Right lobe of liver (tissue), 6 donors: ENCODE measurements at regions not wholly inside any gene's neighbourhood (a gene's known extent, or its start where the extent isn't known, plus 50 kb on each side); places are given as distances from the start of the nearest gene placed in this dataset.
"Not testable (repeated sequence)": the region's sequence is repeated elsewhere in the genome, so short reads cannot be mapped to it uniquely, and the experiment has no call there.

Experiments used
- ATAC-seq, 4 donors: fragments of 200-7000 bp; cut with Tn5 transposase; one replicate each; pipeline ENCODE4 v1.9.1; 2020; ENCODE audit warnings: mild to moderate bottlenecking in 4 of 4, moderate library complexity in 4 of 4
- DNase-seq, 3 donors: peaks; one replicate each; pipeline ENCODE4 v3.0.0-alpha.2; 2020
- H3K27ac ChIP-seq, 3 donors: fragments of 200-600 bp; one replicate each; pipeline ENCODE4 v1.8.0; 2022
- H3K27me3 ChIP-seq, 2 donors: fragments of 200-600 bp; one replicate each; pipeline ENCODE4 v1.8.0; 2022
- H3K36me3 ChIP-seq, 4 donors: fragments of 200-600 bp; sonication (generic) in 1 of 4; one replicate each; pipeline versions ENCODE4 v1.5.1 to v1.8.0; 2017 to 2022; ENCODE audit warnings: control low read depth in 1 of 4
- H3K4me1 ChIP-seq, 4 donors: fragments of 200-600 bp; sonication (generic) in 1 of 4; one replicate each; pipeline versions ENCODE4 v1.5.1 to v1.8.0; 2017 to 2022; ENCODE audit warnings: control low read depth in 1 of 4
- H3K4me3 ChIP-seq, 3 donors: fragments of 200-600 bp; one replicate each; pipeline ENCODE4 v1.8.0; 2022
- H3K9me3 ChIP-seq, 4 donors: fragments of 200-600 bp; sonication (generic) in 1 of 4; one replicate each; pipeline versions ENCODE4 v1.5.1 to v1.8.0; 2017 to 2022; ENCODE audit warnings: control low read depth in 1 of 4
- WGBS: methylation state at CpG from one replicate; pipeline ENCODE4 v1.1.6; 2018; ENCODE audit warnings: low coverage, low lambda C conversion rate; ENCODE audit not compliant: insufficient coverage; ENCODE audit errors: missing lambda C conversion rate; 5-methylcytosine and 5-hydroxymethylcytosine counted together
- intact Hi-C, 2 donors: fragments of 100-400 bp; cut with DNase I; formaldehyde crosslinking; loops; one replicate each; pipeline versions ENCODE4 v1.11.2 to v1.14.1; 2022
- donor health status: DM: no; HTN: yes; CAD: no.
- donor health status: DM: no; HTN: no; CAD: no.
- donor health status: DM: no; HTN: no; CAD: no.
- donor health status: DM: no; HTN: yes; CAD: no.
- donor health status: DM: no; HTN: yes; CAD: no.

DNA sequence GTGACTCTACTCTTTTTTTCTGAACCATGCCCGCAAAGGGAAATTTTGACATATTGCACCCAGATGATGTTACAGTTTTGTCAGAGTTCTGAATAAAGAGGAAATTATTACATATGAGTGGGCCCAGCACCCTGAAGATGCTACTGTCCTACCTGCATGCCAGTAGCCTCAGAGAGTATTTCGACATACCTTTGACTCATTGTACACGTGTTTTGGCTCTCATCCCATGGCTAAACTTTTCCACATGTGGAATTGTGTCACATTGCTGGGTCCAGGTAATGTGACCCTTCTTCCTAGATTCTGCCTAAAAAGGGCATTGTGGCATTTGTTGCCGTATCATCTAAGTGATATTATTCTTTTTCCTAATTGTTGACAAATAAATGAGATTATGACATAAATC, 175.7 kb upstream of the BPY2 start:
- H3K4me1 ChIP-seq, H3K9me3 ChIP-seq, H3K27ac ChIP-seq, DNase-seq, intact Hi-C loops, H3K36me3 ChIP-seq, H3K4me3 ChIP-seq, H3K27me3 ChIP-seq: not testable (repeated sequence)
- ATAC-seq, result peak in 1 of 4 donors; percentile 83
- WGBS, result no CpG with 5 or more reads among the region's 4 CpGs

DNA sequence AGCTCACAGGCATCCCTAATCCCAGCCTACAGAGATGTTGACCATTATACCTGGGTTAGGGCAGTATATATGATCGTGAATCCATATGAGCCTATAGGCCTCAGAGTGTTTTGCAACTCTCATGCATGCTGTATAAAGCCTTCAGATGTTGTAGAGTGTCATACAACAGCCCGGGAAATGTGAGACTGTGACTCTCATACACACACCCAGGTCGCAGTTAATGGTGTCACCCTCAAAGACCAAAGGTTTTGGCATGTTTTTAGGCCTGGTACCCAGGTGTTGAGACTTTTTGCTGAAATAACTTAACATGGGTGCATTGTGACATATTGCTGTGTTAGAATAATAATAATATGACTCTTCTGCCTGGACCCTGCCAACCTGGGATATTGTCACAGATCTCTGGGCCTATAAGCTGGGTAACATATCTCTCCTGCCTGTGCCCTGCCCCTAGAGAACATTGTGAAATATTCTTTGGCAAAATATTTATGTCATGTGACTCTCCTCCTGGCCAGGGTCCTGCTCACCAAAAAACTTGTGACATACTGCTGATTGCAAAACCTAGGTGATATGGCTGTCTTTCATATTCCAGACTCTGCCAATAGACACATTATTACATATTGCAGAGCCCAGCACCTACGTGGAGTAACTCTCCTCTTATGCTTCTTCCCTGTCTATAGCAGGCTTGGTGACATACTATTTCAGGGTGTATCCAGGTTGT, 165.1 kb upstream of the BPY2 start:
- intact Hi-C loops, H3K4me1 ChIP-seq, H3K36me3 ChIP-seq, H3K9me3 ChIP-seq, H3K4me3 ChIP-seq, H3K27me3 ChIP-seq, DNase-seq, H3K27ac ChIP-seq: not testable (repeated sequence)
- peak in 1 of 4 donors; percentile 92 for ATAC-seq
- no CpG with 5 or more reads among the region's 4 CpGs for WGBS

DNA sequence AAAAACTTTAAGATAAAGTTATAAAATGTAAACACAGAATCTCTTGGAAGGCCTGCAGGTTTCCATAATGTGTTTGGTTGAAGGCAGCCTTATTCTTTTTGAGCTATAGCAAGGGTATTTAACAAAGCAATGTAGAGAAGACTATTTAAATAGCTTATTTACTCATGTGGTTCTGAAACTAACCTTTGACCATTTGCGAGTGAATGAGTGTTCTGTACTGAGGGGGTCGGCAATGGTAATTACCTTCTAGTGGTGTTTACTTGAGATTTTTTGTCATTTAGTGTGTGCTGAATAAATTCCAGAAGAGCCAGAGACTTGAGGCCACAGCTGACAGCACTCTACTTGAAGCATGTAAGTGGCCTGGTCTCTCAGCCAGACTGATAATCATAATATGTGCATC, 161.4 kb upstream of the BPY2 start:
- intact Hi-C loops, DNase-seq, H3K9me3 ChIP-seq, H3K36me3 ChIP-seq, H3K4me3 ChIP-seq, H3K27me3 ChIP-seq, H3K27ac ChIP-seq, H3K4me1 ChIP-seq: not testable (repeated sequence)
- WGBS, result no CpG with 5 or more reads among the region's 2 CpGs
- ATAC-seq, result peak in 1 of 4 donors; percentile 51

DNA sequence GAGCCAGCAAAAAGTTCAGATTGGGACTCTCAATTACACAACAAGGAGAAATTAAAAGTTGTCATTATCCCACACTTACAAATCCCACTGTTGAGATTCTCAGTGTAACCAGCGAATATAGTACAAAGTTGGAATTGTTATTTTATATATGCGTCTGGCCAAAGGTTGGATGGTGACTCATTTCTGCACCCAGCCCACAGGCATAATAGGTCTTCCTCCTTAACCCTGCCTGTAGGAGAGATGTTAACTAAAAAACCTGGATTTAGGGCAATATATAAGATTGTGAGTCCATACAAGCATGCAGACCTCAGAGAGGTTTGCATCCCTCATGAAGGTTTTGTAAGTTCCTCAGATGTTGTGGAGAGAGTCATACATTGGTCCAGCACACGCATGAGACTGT, 160.2 kb upstream of the BPY2 start:
- WGBS, result no CpG with 5 or more reads among the region's 3 CpGs
- intact Hi-C loops, H3K36me3 ChIP-seq, H3K4me1 ChIP-seq, H3K27ac ChIP-seq, ATAC-seq, H3K9me3 ChIP-seq, DNase-seq, H3K4me3 ChIP-seq, H3K27me3 ChIP-seq: not testable (repeated sequence)

DNA sequence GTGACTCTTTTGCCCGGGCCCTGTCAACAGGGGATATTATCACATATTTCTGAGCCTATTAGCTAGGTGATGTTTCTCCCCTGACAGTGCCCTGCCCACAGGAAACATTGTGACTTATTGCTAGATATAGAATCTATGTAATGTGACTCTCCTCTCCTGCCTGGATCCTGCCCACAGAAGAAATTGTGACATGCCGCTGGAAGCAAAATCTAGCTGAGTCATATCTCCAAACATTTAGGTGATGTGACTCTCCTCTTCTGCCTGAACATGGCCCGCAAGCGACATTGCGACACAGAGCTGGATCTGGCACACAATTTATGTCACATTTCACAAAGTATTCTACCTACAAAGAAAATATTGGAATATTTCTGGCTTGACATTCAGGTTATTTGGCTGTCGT, 159.6 kb upstream of the BPY2 start:
- intact Hi-C loops, H3K27ac ChIP-seq, H3K36me3 ChIP-seq, H3K4me3 ChIP-seq, H3K27me3 ChIP-seq, H3K9me3 ChIP-seq, H3K4me1 ChIP-seq, DNase-seq: not testable (repeated sequence)
- WGBS, result no CpG with 5 or more reads among the region's 6 CpGs
- peak in 1 of 4 donors; percentile 92 for ATAC-seq

DNA sequence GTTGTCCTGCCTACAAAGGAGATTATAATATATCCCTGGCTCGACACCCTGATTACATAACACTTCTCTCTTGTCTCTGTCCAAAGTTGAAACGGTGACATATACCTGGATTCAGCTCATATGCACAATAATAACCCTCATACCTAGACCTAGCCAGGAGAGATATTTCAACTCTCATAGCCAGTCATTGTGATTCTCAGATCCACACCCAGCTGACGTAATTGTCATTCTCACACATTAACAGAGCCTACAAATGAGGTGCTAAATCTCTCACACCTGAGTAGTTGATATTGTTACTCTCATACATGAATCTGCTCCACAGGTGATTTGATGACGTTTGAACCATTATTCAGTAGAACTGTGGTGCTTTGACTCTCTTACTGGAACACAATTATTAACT, 156.0 kb upstream of the BPY2 start:
- H3K4me1 ChIP-seq, DNase-seq, H3K4me3 ChIP-seq, H3K36me3 ChIP-seq, intact Hi-C loops, ATAC-seq, H3K27ac ChIP-seq, H3K27me3 ChIP-seq, H3K9me3 ChIP-seq: not testable (repeated sequence)
- WGBS, result no CpG with 5 or more reads among the region's 4 CpGs

DNA sequence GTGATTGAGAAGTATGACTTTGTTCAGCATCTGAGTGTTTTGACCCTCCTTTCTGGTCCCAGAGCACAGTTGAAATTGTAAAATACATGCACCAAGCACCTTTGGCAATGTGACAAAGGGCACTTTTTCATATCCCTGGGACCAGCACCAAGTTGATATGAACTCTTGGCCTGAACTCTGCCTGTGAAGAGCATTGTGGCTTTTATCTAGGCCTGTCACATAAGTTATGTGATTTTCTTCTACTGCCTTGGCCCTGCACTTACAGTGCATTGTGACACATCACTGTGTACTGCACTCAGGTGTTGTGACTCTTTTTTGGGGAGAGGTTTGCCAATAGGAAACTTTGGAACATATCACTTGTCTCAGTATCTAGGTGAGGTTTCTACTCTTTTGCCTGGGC, 155.5 kb upstream of the BPY2 start:
- H3K36me3 ChIP-seq, H3K27me3 ChIP-seq, H3K4me3 ChIP-seq, H3K4me1 ChIP-seq, intact Hi-C loops, DNase-seq, H3K27ac ChIP-seq, H3K9me3 ChIP-seq: not testable (repeated sequence)
- ATAC-seq, result peak in 1 of 4 donors; percentile 33
